DND-41 (cell line): ENCODE measurements at regions not wholly inside any gene's neighbourhood (a gene's known extent, or its start where the extent isn't known, plus 50 kb on each side); places are given as distances from the start of the nearest gene placed in this dataset.

Experiments
- ATAC-seq: fragments of 200-7000 bp; cut with Tn5 transposase; 3 replicates; pipeline ENCODE4 v1.9.1; 2021; ENCODE audit warnings: low read depth; ENCODE audit not compliant: insufficient read depth
- DNase-seq: peaks from one replicate; pipeline ENCODE4 v3.0.0-alpha.2; 2020
- H2AFZ ChIP-seq: 2 replicates; pipeline ENCODE4 v1.6.0; 2012; ENCODE audit warnings: low read depth, low read length
- H3K27ac ChIP-seq: 2 replicates; pipeline ENCODE4 v1.5.1; 2012; ENCODE audit warnings: low read length, inconsistent platforms
- H3K27me3 ChIP-seq: fragments of 200-600 bp; sonication (generic); 2 replicates; pipeline ENCODE4 v1.6.0; 2012; ENCODE audit warnings: low read length, mild to moderate bottlenecking, inconsistent platforms; ENCODE audit not compliant: insufficient read depth, poor library complexity
- H3K36me3 ChIP-seq: 2 replicates; pipeline ENCODE4 v1.5.1; 2012; ENCODE audit warnings: low read length, inconsistent platforms; ENCODE audit not compliant: insufficient read depth
- H3K4me1 ChIP-seq: 2 replicates; pipeline ENCODE4 v1.5.1; 2012; ENCODE audit warnings: mild to moderate bottlenecking, low read length; ENCODE audit not compliant: insufficient read depth
- H3K4me2 ChIP-seq: 2 replicates; pipeline ENCODE4 v1.6.0; 2012; ENCODE audit warnings: mild to moderate bottlenecking, moderate library complexity, low read length, inconsistent platforms; ENCODE audit not compliant: insufficient read depth
- H3K4me3 ChIP-seq, 2 experiments: fragments of 200-600 bp in 1 of 2; shearing (Covaris generic) in 1 of 2; 2 replicates each; pipeline ENCODE4 v1.5.1; 2012 to 2016; ENCODE audit warnings: inconsistent platforms in 2 of 2, low read length in 2 of 2, mild to moderate bottlenecking in 2 of 2, low read depth in 1 of 2, moderate library complexity in 1 of 2
- H3K79me2 ChIP-seq: 2 replicates; pipeline ENCODE4 v1.6.0; 2012; ENCODE audit warnings: low read length, inconsistent platforms; ENCODE audit not compliant: insufficient read depth
- H3K9ac ChIP-seq: 2 replicates; pipeline ENCODE4 v1.6.0; 2012; ENCODE audit warnings: low read depth, mild to moderate bottlenecking, inconsistent platforms, low read length, moderate library complexity
- H3K9me3 ChIP-seq: 2 replicates; pipeline ENCODE4 v1.5.1; 2012; ENCODE audit warnings: low read length, moderate library complexity, mild to moderate bottlenecking, inconsistent platforms; ENCODE audit not compliant: insufficient read depth, severe bottlenecking
- H4K20me1 ChIP-seq: 2 replicates; pipeline ENCODE4 v1.6.0; 2012; ENCODE audit warnings: low read length; ENCODE audit not compliant: insufficient read depth
- CTCF ChIP-seq: IDR thresholded peaks from 2 replicates; pipeline ENCODE4 v1.5.1; 2012; ENCODE audit warnings: borderline replicate concordance, low read length, moderate library complexity, mild to moderate bottlenecking; ENCODE audit not compliant: poor library complexity, severe bottlenecking; ENCODE audit errors: extremely low read depth
- EZH2 ChIP-seq: IDR thresholded peaks from 3 replicates; pipeline ENCODE4 v1.6.1; 2012; ENCODE audit warnings: borderline replicate concordance, low read depth, mild to moderate bottlenecking, moderate library complexity, low read length, inconsistent platforms; ENCODE audit not compliant: severe bottlenecking

- H2AFZ ChIP-seq: no peak overlapping the region
- H3K27me3 ChIP-seq: no peaks in the 10 kb centered on the region
- H3K9ac ChIP-seq: no peak overlapping the region
- no peak overlapping the region for H3K4me2 ChIP-seq
- H3K4me3 ChIP-seq: no peak overlapping the region
- no peak for DNase-seq
- ATAC-seq: no peak
- no peak overlapping the region for H3K27ac ChIP-seq
- no peaks in the 10 kb centered on the region for H3K36me3 ChIP-seq
- no peaks in the 10 kb centered on the region for H3K79me2 ChIP-seq
- no peaks in the 10 kb centered on the region for H4K20me1 ChIP-seq
- TF ChIP-seq CTCF: no peak
- peaks cover 7% of the 10 kb centered on the region for H3K4me1 ChIP-seq
- H3K9me3 ChIP-seq: no peaks in the 10 kb centered on the region
These were observed 99.2 kb upstream of the PALMD start for GRCh38 chr1:99546432-99547416.

- Histone ChIP-seq H3K27ac (no peak overlapping the region), H4K20me1 (no peaks in the 10 kb centered on the region), H3K4me3 (no peak overlapping the region)
These were observed 96.8 kb upstream of the PALMD start for GRCh38 chr1:99548943-99549605.

GRCh38 chr1:99550198-99550597 is 95.7 kb upstream of the PALMD start:
- no peak for DNase-seq

More at GRCh38 chr1:99548943-99549605, 96.8 kb upstream of the PALMD start:
- no peak overlapping the region for H2AFZ ChIP-seq
- H3K9ac ChIP-seq: no peak overlapping the region
- no peaks in the 10 kb centered on the region for H3K9me3 ChIP-seq
- no peak for ATAC-seq
- H3K27me3 ChIP-seq: no peaks in the 10 kb centered on the region
- DNase-seq: no peak
- H3K4me2 ChIP-seq: no peak overlapping the region
- H3K79me2 ChIP-seq: no peaks in the 10 kb centered on the region
- no peak for TF ChIP-seq CTCF
- H3K36me3 ChIP-seq: no peaks in the 10 kb centered on the region
- H3K4me1 ChIP-seq: peaks cover 7% of the 10 kb centered on the region

More at GRCh38 chr1:99550198-99550597, 95.7 kb upstream of the PALMD start:
- Histone ChIP-seq H3K9ac (no peak overlapping the region), H3K27ac (no peak overlapping the region), H4K20me1 (no peaks in the 10 kb centered on the region), H3K36me3 (no peaks in the 10 kb centered on the region), H2AFZ (no peak overlapping the region), H3K4me1 (no peaks in the 10 kb centered on the region), H3K4me2 (no peak overlapping the region), H3K9me3 (no peaks in the 10 kb centered on the region), H3K4me3 (no peak overlapping the region), H3K27me3 (no peaks in the 10 kb centered on the region), H3K79me2 (no peaks in the 10 kb centered on the region)
- TF ChIP-seq CTCF: no peak
- no peak for TF ChIP-seq EZH2
- no peak for ATAC-seq
